ENCODE measurements at regions not wholly inside any gene's neighbourhood (a gene's known extent, or its start where the extent isn't known, plus 50 kb on each side); places are given as distances from the start of the nearest gene placed in this dataset.

DNA sequence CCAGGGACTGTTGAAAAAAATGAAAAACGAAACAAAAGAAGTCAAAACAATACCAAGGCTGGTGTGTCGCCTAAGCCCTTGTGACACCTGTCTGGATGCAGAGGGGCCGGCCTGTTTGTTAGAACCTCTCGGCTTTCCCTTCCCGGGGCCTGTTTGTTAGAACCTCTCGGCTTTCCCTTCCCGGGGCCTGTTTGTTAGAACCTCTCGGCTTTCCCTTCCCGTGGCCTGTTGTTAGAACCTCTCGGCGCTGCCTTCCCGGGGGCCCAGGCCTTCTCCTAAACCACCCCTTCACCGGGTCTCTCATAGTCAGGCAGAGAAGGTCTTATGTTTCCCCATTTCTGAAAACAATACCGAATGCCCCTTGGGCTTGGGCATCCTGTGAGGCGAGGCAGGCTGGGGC lies 180.0 kb downstream of the BANP start:
- TF ChIP-seq, protein P1, sequence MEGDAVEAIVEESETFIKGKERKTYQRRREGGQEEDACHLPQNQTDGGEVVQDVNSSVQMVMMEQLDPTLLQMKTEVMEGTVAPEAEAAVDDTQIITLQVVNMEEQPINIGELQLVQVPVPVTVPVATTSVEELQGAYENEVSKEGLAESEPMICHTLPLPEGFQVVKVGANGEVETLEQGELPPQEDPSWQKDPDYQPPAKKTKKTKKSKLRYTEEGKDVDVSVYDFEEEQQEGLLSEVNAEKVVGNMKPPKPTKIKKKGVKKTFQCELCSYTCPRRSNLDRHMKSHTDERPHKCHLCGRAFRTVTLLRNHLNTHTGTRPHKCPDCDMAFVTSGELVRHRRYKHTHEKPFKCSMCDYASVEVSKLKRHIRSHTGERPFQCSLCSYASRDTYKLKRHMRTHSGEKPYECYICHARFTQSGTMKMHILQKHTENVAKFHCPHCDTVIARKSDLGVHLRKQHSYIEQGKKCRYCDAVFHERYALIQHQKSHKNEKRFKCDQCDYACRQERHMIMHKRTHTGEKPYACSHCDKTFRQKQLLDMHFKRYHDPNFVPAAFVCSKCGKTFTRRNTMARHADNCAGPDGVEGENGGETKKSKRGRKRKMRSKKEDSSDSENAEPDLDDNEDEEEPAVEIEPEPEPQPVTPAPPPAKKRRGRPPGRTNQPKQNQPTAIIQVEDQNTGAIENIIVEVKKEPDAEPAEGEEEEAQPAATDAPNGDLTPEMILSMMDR (IDR thresholded peaks at IDR 0.05), result no peak
- TF ChIP-seq POLR2AphosphoS5 (IDR thresholded peaks at IDR 0.05), result no peak

All from prostate gland (tissue), 2 donors.